ENCODE measurements at regions not wholly inside any gene's neighbourhood (a gene's known extent, or its start where the extent isn't known, plus 50 kb on each side); places are given as distances from the start of the nearest gene placed in this dataset.
"Not testable (repeated sequence)": the region's sequence is repeated elsewhere in the genome, so short reads cannot be mapped to it uniquely, and the experiment has no call there.

GRCh38 chr3:164302622-164303021, 775.7 kb downstream of the SI start:
- no peaks in the 10 kb centered on the region for H3K4me1 Mint-ChIP-seq (ENCODE audit: unreplicated experiment)

GRCh38 chr3:164291486-164291885, 786.8 kb downstream of the SI start:
- H3K4me3 Mint-ChIP-seq; DNase-seq (ENCODE audit: extremely low spot score, unreplicated experiment); H3K27me3 Mint-ChIP-seq; H3K9me3 Mint-ChIP-seq; H3K36me3 Mint-ChIP-seq; H3K27ac Mint-ChIP-seq; H3K4me1 Mint-ChIP-seq (ENCODE audit: unreplicated experiment): not testable (repeated sequence)

More at GRCh38 chr3:164302622-164303021, 775.7 kb downstream of the SI start:
- H3K9me3 Mint-ChIP-seq: no peaks in the 10 kb centered on the region
- H3K36me3 Mint-ChIP-seq: no peaks in the 10 kb centered on the region
- H3K27ac Mint-ChIP-seq: no peak overlapping the region
- DNase-seq (ENCODE audit: extremely low spot score, unreplicated experiment): no peak
- H3K27me3 Mint-ChIP-seq: no peaks in the 10 kb centered on the region
- H3K4me3 Mint-ChIP-seq: no peak overlapping the region
- TF ChIP-seq CTCF (conservative IDR thresholded peaks at IDR 0.05): no peak

DNA sequence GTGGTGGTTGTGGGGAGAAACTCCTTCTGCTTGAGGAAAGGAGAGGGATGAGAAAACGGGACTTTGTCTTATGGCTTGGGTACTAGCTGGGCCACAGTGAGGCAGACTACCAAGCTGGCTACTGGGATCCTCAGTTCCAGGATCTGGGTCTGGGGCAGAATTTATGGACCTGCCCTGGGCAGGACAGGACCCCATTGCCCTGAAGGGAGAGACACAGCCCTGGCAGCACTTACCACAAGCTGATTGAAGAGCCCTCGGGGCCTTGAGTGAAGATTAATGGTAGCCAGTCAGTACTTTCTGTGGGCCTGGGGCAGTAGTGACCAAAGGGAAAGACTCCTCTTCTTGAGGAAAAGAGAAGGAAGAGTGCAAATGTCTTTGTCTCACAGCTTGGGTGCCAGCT, 799.7 kb downstream of the SI start:
- no peak overlapping the region for H3K4me3 Mint-ChIP-seq
- TF ChIP-seq CTCF (conservative IDR thresholded peaks at IDR 0.05): no peak
- H3K36me3 Mint-ChIP-seq: no peaks in the 10 kb centered on the region
- H3K9me3 Mint-ChIP-seq: no peaks in the 10 kb centered on the region
- DNase-seq (ENCODE audit: extremely low spot score, unreplicated experiment): no peak
- H3K27me3 Mint-ChIP-seq: no peaks in the 10 kb centered on the region
- no peak overlapping the region for H3K27ac Mint-ChIP-seq
- no peaks in the 10 kb centered on the region for H3K4me1 Mint-ChIP-seq (ENCODE audit: unreplicated experiment)

GRCh38 chr3:164267053-164267452, 811.2 kb downstream of the SI start:
- no peak for DNase-seq (ENCODE audit: extremely low spot score, unreplicated experiment)
- Mint-ChIP-seq H3K4me3 (no peak overlapping the region), H3K9me3 (no peaks in the 10 kb centered on the region), H3K4me1 (ENCODE audit: unreplicated experiment) (no peaks in the 10 kb centered on the region), H3K27ac (no peak overlapping the region), H3K27me3 (no peaks in the 10 kb centered on the region), H3K36me3 (no peaks in the 10 kb centered on the region)
- TF ChIP-seq CTCF (conservative IDR thresholded peaks at IDR 0.05): no peak

DNA sequence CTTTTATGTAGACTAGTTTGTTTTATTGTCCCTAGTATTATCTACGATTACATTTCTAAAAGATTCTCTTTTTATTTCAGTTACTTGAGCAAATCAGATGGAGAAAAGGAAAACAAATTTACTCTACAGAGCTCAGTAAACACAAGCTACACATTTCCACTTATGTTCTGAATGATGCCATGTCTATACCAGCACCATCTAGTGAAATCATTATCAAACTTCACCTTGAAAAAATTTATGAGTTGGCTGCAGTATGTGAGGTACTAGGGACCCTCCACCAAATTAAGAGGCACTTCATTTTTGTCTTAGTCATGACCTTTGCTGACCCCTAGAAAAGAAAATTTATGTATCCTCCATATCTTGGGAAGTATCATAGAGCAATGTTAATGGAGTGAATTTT, 827.4 kb downstream of the SI start:
- Mint-ChIP-seq H3K9me3 (no peaks in the 10 kb centered on the region), H3K4me1 (ENCODE audit: unreplicated experiment) (no peaks in the 10 kb centered on the region), H3K4me3 (no peak overlapping the region), H3K27me3 (no peaks in the 10 kb centered on the region), H3K36me3 (no peaks in the 10 kb centered on the region), H3K27ac (no peak overlapping the region)
- TF ChIP-seq CTCF (conservative IDR thresholded peaks at IDR 0.05): no peak
- DNase-seq (ENCODE audit: extremely low spot score, unreplicated experiment): no peak

DNA sequence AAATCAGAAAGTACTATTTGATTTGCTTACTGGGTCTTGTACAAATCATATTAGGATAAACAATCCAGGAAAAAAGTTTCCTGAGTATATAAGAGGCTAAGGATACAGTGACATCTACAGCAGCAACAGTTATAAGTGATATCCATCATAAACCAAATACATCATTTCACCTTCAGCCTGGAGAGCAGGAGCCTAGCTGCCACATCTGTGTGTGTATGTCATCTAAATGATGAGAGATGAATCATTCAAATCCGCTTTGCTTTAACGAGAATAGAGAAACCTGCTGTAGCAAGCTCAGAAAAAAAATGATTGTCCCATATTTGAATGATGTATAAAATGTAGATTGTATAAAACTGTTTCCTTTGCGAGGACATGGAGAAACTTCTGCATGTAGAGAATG, 841.4 kb downstream of the SI start:
- H3K36me3 Mint-ChIP-seq: no peaks in the 10 kb centered on the region
- TF ChIP-seq CTCF (conservative IDR thresholded peaks at IDR 0.05): no peak
- DNase-seq (ENCODE audit: extremely low spot score, unreplicated experiment): no peak
- H3K27ac Mint-ChIP-seq: no peak overlapping the region
- no peak overlapping the region for H3K4me3 Mint-ChIP-seq
- no peaks in the 10 kb centered on the region for H3K9me3 Mint-ChIP-seq
- no peaks in the 10 kb centered on the region for H3K27me3 Mint-ChIP-seq
- no peaks in the 10 kb centered on the region for H3K4me1 Mint-ChIP-seq (ENCODE audit: unreplicated experiment)
